Activated naive CD4-positive, alpha-beta T cell treated with anti-CD3 and anti-CD28 coated beads, Interleukin-2, amount 50 U/mL, for 72 hours (primary cell): ENCODE measurements at regions not wholly inside any gene's neighbourhood (a gene's known extent, or its start where the extent isn't known, plus 50 kb on each side); places are given as distances from the start of the nearest gene placed in this dataset.

Source experiments
- ATAC-seq, 2 donors: fragments of 150-1000 bp; cut with Tn5 transposase; 2 replicates each; pipeline ENCODE4 v1.10.0; 2021; ENCODE audit warnings: mild to moderate bottlenecking in 2 of 2, moderate library complexity in 2 of 2
- DNase-seq, 2 donors: peaks; one replicate each; pipeline ENCODE4 v3.0.0; 2021 to 2022; ENCODE audit warnings: low spot score in 2 of 2
- H3K27ac Mint-ChIP-seq, 2 donors: one replicate each; pipeline ENCODE4 v1.8.0; 2022; ENCODE audit warnings: mild to moderate bottlenecking in 2 of 2, mixed read lengths in 2 of 2
- H3K36me3 Mint-ChIP-seq, 2 donors: one replicate each; pipeline ENCODE4 v1.8.0; 2022; ENCODE audit warnings: mixed read lengths in 2 of 2
- H3K9me3 Mint-ChIP-seq, 2 donors: one replicate each; pipeline ENCODE4 v1.8.0; 2022; ENCODE audit warnings: mixed read lengths in 2 of 2

DNA sequence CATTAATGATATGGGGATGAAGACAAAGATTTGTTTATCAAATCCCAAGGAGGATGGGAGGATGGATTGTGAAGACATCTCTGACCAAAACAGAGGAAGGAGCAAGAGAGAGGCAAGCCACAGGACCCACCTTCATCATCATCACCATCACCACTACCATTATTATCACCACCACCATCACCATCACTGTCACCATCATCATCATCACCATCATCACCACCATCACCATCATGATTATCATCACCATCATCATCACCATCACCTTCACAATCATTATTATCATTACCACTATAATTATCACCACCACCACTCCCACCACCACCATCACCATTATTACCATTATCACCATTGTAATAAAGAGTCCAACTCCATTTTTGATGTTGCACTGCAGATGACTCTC is 482.5 kb downstream of the PTPRU start:
- peaks cover 26 to 59% of the 10 kb centered on the region in 2 donors for H3K36me3 Mint-ChIP-seq
- peak overlapping the region in 1 of 2 donors; percentile 52 for H3K27ac Mint-ChIP-seq
- peaks cover 21 to 22% of the 10 kb centered on the region in 2 donors for H3K9me3 Mint-ChIP-seq
- ATAC-seq (peak in 1 of 2 donors; percentile 9), DNase-seq (no peak)

DNA sequence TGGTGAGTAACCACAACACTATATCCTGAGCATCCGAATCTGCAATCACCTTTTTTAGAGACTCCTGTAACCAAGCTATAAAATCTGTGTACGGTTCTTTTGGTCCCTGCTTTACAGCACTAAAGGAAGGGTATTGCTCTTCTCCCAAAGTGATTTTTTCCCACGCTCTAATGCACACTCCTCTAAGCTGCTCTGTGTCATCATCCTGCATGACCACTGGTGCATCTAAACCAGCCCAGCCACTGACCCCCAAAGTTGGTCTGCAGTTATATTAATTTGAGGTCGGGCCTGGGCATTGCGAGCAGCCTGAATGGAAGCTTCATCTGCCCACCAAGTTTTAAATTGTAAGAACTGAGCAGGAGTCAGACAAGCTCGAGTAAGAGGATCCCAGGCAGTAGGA is 480.0 kb downstream of the PTPRU start:
- DNase-seq (no peak), ATAC-seq (no peak)
- no peak overlapping the region for H3K27ac Mint-ChIP-seq
- H3K36me3 Mint-ChIP-seq = peaks cover 20 to 58% of the 10 kb centered on the region in 2 donors
- peaks cover 16 to 20% of the 10 kb centered on the region in 2 donors for H3K9me3 Mint-ChIP-seq

DNA sequence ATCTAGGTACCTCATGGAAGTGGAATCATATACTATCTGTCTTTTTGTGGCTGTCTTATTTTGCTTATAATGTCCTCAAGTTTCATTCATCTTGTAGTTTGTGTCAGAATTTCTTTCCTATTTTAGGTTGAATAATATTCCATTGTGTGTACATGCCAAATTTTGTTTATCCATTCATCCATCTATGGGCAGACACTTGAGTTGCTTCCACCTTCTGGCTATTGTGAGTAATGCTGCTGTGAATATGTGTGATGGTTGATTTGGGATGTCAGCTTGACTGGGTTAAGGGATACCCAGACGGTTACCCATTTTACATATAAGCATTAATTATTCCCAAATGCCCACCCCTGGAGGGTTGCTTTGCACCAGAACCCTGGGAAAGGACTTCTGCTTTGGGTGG is 477.5 kb downstream of the PTPRU start:
- no peak for DNase-seq
- Mint-ChIP-seq H3K27ac (no peak overlapping the region), H3K36me3 (peaks cover 4 to 40% of the 10 kb centered on the region in 2 donors), H3K9me3 (peaks cover 7 to 13% of the 10 kb centered on the region in 2 donors)
- ATAC-seq = no peak

DNA sequence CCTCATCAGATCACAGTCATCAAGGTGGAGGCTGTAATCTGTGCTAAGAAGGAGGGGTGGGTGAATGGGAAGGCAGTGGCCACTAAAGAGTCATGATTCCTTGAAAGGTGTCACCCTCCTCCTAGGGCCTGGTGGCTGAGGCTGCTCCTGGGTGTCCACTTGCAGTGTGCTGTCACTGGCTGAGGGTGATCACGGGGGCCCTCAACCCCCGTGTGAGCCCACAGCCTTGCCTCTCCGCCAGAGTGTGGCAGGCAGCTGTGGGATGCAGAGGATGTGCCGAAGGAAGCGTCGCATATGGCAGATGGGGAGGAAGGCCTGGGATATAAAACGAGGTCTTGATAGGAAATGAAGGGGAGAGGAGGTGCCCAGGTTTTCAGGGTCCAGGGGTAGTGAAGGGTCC is 476.5 kb downstream of the PTPRU start:
- DNase-seq = no peak
- peaks cover 2 to 9% of the 10 kb centered on the region in 2 donors for H3K9me3 Mint-ChIP-seq
- peak overlapping the region; percentile 31 to 69 for H3K27ac Mint-ChIP-seq
- no peak for ATAC-seq
- peaks cover 0 to 35% of the 10 kb centered on the region in 2 donors for H3K36me3 Mint-ChIP-seq

DNA sequence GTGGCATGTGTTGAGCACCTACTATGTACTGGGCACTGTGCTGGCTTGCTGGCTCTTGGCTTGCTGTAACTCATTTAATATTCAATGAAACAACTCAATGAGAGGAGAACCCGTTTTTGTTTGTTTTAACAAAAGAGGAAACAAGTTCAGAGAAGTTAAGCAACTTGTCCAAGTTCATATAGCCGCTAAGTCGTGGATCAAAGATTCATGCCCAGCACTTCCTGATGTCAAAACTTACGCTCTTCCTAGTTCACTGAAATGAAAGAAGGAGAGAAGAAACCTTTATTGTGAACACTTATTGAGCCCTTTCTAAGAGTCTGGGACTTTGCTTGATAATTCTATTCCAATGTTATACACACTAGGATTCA is 475.9 kb downstream of the PTPRU start:
- peaks cover 0 to 9% of the 10 kb centered on the region in 2 donors for H3K9me3 Mint-ChIP-seq
- peak overlapping the region; percentile 31 to 69 for H3K27ac Mint-ChIP-seq
- no peak for DNase-seq
- ATAC-seq = no peak
- H3K36me3 Mint-ChIP-seq = peaks cover 0 to 30% of the 10 kb centered on the region in 2 donors

DNA sequence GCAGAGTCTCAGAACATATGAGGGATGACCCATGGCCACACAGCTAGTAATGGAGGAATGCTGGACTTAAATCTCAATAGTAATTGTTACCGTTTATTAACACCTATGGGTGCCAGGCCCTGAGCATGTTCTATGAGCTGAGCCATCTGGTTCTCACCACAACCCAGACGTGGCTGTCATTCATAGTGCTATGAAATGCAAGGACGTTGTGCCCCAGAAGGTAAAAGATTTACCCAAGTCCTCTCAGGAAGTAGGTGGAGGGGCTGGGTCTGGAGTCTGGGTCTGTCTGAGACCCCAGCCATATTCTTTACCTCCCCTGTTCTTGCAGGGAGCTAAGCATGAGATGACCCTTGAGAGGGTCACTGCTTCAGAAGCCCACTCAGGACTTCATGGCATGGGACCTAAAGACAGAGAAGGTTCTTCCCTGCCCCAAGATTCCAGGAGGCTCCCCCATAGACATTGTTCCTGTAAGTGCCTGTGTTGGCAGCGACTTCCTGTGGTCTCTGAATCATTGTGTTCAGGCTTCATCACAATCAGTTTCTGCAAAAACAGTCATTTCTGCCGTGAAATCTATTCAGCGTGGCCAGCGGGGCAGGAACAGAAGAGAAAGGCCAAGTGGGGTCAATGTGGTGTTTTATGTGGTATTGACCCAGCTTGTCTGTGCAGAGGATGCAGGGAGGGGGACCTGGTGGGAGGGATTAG is 475.4 kb downstream of the PTPRU start:
- DNase-seq (peak; percentile 61 to 75), ATAC-seq (peak; percentile 79 to 94)
- Mint-ChIP-seq H3K27ac (peak overlapping the region; percentile 31 to 69), H3K9me3 (peaks cover 0 to 9% of the 10 kb centered on the region in 2 donors), H3K36me3 (peaks cover 0 to 25% of the 10 kb centered on the region in 2 donors)

DNA sequence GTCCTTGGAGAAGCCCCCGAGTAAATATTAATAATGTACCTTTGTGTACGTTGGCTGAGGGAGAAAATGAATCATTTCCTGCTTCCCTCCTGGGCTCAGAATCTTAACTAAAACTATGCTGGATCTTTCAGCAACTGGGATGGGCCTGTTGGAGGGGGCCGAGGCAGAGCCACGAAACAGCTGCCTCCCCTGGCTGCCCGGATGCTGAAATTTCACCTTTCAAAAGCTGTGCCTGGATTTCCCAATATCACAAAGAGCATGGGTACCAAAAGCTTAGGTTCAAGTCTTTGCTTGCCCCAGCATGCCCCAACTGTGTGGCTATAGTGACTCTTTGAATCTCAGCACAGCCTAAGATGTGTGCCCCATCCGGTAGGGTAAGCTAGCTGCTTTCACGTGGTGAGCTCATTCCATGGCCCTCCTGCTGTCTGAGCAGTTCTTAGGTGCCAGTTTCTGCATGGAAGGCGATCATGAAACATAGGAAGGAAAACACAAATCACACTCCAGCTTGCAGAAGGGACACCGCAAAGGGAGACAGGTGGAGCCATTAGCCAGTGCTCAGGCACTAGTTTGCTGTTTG is 473.5 kb downstream of the PTPRU start:
- ATAC-seq (no peak), DNase-seq (no peak)
- Mint-ChIP-seq H3K27ac (peak overlapping the region; percentile 62 to 95), H3K9me3 (peaks cover 0 to 9% of the 10 kb centered on the region in 2 donors), H3K36me3 (peaks cover 0 to 19% of the 10 kb centered on the region in 2 donors)

DNA sequence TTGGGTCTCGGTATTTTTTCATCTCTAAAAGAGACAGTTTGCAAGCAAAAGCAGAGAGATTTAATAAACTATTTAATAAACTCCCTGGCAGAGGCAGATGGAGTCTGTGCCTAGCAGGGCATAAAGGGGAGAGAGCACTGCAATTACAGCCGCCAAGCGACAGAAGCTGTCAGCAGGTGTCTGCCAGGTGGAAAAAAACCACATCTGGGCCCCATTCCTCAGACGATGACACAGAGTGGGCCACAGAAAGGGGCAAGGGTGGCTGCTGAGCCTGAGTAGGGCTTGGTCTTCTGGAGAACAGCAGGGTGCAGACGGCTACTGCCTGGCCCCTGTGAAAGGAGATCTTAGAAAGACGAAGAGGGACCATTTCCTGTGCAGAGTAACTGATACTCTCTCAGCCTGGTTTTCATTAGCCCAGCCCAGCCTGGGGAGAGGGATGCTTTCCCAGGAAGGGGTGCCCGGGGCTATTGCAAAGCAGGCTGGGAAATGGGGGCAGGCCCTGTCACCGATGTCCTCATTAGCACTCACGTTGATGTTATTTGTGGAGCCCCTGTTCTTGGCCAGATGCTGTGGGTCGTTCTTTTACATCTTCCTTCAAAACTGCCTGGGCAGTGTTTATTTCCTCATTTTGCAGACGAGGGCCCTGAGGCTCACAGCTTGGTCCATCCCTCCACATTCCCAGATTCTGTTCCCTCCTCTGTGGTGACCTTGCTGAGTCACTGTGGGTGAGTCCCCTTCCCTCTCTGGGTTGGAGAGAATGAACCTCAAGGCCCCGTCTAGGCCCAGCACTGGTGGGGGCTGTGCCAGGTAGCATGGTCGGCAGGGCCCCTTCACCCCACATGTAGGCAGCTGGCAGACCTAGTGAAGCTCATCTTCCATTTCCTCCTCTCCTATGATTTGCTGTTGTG is 472.7 kb downstream of the PTPRU start:
- peak overlapping the region; percentile 62 to 95 for H3K27ac Mint-ChIP-seq
- DNase-seq = no peak
- peaks cover 0 to 9% of the 10 kb centered on the region in 2 donors for H3K9me3 Mint-ChIP-seq
- peaks cover 0 to 19% of the 10 kb centered on the region in 2 donors for H3K36me3 Mint-ChIP-seq
- peak in 1 of 2 donors; percentile 16 for ATAC-seq

DNA sequence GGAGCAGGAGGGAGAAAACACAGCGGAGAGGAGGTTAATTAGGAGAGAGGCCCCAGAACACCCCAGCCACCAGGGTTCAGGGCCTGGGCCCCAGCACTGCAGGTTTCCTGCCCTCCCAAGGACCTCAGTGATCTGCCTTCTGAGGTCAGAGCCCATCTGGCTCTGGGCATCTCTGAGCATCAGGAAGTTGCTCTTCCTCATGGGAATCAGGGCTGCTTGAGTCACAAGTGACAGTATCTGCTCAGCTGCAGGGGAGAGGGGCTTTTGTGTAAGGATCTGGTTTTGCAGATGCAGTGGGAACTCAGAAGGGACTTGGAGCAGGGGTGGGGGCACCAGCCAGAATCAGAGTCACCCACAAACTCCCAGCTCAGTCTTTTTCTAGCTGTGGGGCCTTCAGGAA is 472.1 kb downstream of the PTPRU start:
- ATAC-seq = no peak
- peak overlapping the region in 1 of 2 donors; percentile 95 for H3K27ac Mint-ChIP-seq
- H3K36me3 Mint-ChIP-seq = peaks cover 0 to 13% of the 10 kb centered on the region in 2 donors
- peaks cover 0 to 3% of the 10 kb centered on the region in 2 donors for H3K9me3 Mint-ChIP-seq
- DNase-seq = no peak

DNA sequence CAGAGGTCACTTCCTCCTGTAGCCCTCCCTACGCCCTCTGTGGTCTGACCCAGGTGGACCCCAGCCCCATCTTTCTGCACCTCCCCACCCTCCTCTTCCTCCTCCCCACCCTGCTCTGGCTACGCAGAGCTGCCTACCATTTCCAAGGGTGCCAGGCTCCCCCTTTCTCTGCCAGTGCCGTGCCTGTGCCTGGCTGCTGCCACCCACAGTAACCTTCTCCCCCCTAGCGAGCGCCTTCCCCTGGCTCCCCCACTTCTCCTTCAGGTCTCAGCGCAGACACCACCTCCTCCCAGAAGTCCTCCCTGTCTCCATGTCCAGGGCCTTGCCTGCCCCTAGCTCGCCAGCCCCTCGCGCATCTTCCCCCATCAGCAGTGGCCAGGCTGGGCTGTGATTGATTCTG is 471.5 kb downstream of the PTPRU start:
- peaks cover 0 to 3% of the 10 kb centered on the region in 2 donors for H3K9me3 Mint-ChIP-seq
- peaks cover 0 to 10% of the 10 kb centered on the region in 2 donors for H3K36me3 Mint-ChIP-seq
- ATAC-seq = no peak
- no peak for DNase-seq
- no peak overlapping the region for H3K27ac Mint-ChIP-seq

DNA sequence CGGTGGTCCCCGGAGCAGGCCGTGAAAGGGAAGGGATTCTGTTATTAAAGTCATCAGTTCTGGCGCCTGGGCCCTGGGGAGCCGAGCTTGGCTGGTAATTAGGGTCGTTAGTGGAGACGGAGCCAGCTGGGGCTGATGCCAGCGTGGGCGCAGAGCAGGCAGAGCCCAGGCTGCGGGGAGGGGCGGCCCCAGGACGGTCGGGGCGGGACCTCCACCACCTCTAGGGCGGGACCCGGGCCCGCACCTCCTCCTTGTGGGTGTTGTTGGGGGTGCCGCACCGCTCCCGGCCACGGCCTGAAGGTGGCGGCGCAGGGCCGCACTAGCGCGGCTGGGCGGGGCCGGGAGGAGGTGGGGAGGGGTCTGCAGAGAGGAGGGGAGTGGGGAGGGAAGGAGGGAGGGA is 470.6 kb downstream of the PTPRU start:
- DNase-seq = peak in 1 of 2 donors; percentile 76
- Mint-ChIP-seq H3K9me3 (peaks cover 0 to 3% of the 10 kb centered on the region in 2 donors), H3K36me3 (peaks cover 0 to 4% of the 10 kb centered on the region in 2 donors), H3K27ac (no peak overlapping the region)
- peak; percentile 44 to 85 for ATAC-seq

DNA sequence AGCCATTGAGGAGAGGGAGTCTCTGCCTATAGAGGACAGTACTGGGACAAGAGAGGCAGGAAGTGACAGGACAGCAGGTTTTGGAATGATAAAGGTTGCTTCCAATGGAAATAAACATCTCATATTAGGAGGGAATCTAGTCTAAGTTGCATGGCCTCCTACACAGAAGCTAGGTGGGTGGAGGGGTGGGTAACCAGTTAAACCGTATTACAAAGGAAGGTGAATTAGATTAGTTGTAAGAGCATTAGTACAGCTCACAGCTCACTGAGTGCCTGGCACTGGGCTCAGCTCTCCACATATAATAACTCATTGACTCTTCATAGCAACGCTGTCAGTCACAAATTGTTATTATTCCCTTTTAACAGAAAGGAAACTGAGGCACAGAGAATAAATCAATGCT is 468.1 kb downstream of the PTPRU start:
- H3K27ac Mint-ChIP-seq = no peak overlapping the region
- ATAC-seq = no peak
- no peaks in the 10 kb centered on the region for H3K36me3 Mint-ChIP-seq
- DNase-seq = no peak
- no peaks in the 10 kb centered on the region for H3K9me3 Mint-ChIP-seq

DNA sequence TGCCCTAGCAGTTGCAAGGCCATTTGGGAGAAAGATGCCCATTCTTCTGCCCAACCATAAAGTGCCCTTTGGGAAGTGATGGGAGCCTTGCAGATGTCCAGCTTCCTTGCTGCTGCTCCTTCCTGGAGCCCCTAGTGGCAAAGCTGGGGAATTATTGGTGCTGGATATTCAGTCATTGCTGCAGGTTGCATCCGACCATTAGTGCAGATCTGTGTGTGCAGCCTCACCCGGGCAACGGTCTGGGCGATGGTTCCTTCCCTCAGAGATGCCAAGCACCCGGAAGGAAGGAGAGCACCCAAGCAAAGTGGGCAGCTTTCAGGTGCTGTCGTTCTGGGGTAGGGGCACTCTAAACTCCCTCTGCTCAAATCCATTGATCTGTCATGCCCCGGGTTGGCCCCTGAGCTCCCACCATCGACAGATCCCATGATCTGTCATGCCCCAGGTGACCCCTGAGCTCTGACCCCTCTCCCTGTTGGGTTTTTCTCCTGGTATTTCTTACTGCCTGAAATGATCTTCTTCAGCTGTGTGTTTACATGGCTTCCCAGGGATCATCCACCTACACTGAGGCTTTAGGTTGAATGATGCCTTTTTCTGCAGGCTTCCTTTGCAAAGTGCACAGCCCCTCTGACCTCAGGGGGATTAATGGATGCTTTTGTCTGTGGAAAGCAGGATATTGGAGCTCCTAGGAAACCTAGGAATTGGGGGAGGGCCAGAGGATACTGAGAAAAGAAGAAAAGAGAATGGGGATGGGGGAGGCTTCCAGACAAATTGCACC is 467.5 kb downstream of the PTPRU start:
- Mint-ChIP-seq H3K27ac (no peak overlapping the region), H3K9me3 (no peaks in the 10 kb centered on the region), H3K36me3 (no peaks in the 10 kb centered on the region)
- no peak for DNase-seq
- no peak for ATAC-seq

DNA sequence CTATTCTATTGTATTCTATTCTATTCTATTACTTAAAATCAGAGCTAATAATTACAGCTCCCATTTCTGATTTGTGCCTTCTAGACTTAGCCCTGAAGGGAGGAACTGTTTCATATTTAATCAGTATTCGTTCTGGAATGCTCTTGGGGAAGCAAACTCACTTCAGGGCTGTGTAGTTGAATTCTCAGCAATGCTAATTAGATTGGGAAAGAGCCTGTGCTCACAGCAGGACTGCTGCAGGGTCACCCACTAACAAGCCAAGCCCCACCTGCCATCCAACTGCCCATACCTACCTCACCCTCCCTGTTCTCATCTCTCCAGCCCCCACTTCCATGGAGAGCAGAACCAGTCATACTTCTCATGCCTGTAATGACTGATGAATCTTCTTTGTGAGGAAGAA is 464.2 kb downstream of the PTPRU start:
- no peaks in the 10 kb centered on the region for H3K36me3 Mint-ChIP-seq
- no peak overlapping the region for H3K27ac Mint-ChIP-seq
- ATAC-seq (no peak), DNase-seq (no peak)
- no peaks in the 10 kb centered on the region for H3K9me3 Mint-ChIP-seq

DNA sequence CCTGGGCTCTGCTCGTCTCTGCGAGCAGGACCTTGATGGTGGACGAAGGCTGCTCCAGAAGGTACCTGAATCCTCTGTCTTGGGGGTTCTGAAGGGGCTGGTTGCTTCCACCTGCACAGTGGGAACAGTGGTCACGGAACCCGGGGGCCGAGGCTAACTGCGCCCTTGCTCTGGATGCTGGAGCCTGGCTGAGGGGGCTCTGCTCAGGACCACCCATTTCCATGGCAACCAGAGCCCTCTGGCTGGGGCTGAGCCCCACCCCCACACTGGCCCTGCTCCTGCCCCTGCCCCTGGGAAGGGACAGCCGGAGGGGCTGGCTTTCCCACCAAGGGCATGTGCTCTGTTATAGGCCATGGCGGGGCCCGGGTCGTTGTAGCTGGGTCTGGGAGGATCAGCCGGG is 462.3 kb downstream of the PTPRU start:
- no peak overlapping the region for H3K27ac Mint-ChIP-seq
- H3K9me3 Mint-ChIP-seq = no peaks in the 10 kb centered on the region
- no peaks in the 10 kb centered on the region for H3K36me3 Mint-ChIP-seq
- no peak for ATAC-seq
- DNase-seq = no peak

DNA sequence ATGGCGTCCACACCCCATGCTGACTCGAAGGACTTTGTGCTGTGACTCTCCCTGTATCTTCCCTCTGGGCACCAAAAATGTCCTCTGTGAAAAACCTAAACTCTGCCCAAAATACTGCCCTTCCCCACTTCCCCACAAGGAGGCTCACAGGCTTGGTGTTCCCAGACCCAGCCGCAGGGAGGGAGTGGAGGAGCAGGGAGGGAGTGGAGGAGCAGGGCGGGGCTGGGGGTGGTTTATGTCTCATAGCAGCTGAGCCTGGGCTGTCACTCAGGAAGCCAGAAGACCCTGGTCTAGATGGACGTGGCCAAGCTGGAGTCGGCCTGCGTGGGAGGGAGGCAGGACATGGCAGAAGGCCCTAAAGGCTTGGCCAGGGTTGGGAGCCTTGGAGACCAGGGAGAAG is 461.7 kb downstream of the PTPRU start:
- ATAC-seq (peak in 1 of 2 donors; percentile 43), DNase-seq (no peak)
- no peak overlapping the region for H3K27ac Mint-ChIP-seq
- H3K9me3 Mint-ChIP-seq = no peaks in the 10 kb centered on the region
- no peaks in the 10 kb centered on the region for H3K36me3 Mint-ChIP-seq
